HepG2 (cell line): ENCODE measurements at regions not wholly inside any gene's neighbourhood (a gene's known extent, or its start where the extent isn't known, plus 50 kb on each side); places are given as distances from the start of the nearest gene placed in this dataset.

ENCODE experiments used
- BRCA1 ChIP-seq: sonication (generic); formaldehyde crosslinking; IDR thresholded peaks from 2 replicates; pipeline ENCODE4 v1.4.0; 2020; ENCODE audit warnings: missing genetic modification reagents

GRCh38 chr7:111622084-111622483 lies 59.8 kb upstream of the IMMP2L start (continued):
- no peak for TF ChIP-seq BRCA1 (CRISPR knock-in tag)
- TF ChIP-seq, all 625 proteins: peak for 0
